Testis (tissue), 2 donors: ENCODE measurements at regions not wholly inside any gene's neighbourhood (a gene's known extent, or its start where the extent isn't known, plus 50 kb on each side); places are given as distances from the start of the nearest gene placed in this dataset.

ENCODE experiments used
- DNase-seq: peaks from one replicate; pipeline ENCODE4 v3.0.0-alpha.2; 2019
- H3K27ac ChIP-seq, 2 donors: fragments of 200-600 bp; sonication (generic); one replicate each; pipeline ENCODE4 v1.5.1; 2019
- H3K27me3 ChIP-seq: fragments of 200-600 bp; sonication (generic); one replicate; pipeline ENCODE4 v1.5.1; 2019
- H3K36me3 ChIP-seq: fragments of 200-600 bp; sonication (generic); one replicate; pipeline ENCODE4 v1.5.1; 2017; ENCODE audit warnings: low read depth; ENCODE audit errors: missing control alignments
- H3K4me1 ChIP-seq: fragments of 200-600 bp; sonication (generic); one replicate; pipeline ENCODE4 v1.5.1; 2019
- H3K4me3 ChIP-seq, 2 donors: fragments of 200-600 bp; sonication (generic); one replicate each; pipeline ENCODE4 v1.5.1; 2017 to 2019
- H3K9me3 ChIP-seq: fragments of 200-600 bp; sonication (generic); one replicate; pipeline ENCODE4 v1.5.1; 2017
- POLR2A ChIP-seq: fragments of 450-650 bp; IDR thresholded peaks from one replicate; pipeline ENCODE4 v1.6.1; 2017; ENCODE audit warnings: antibody characterized with exemption, mild to moderate bottlenecking, moderate library complexity
- WGBS, 2 donors: methylation state at CpG; one replicate each; pipeline ENCODE4 v1.1.5; 2018; 5-methylcytosine and 5-hydroxymethylcytosine counted together
- intact Hi-C: fragments of 100-400 bp; cut with DNase I; formaldehyde crosslinking; loops from one replicate; pipeline ENCODE4 v1.15.1; 2023; ENCODE audit warnings: low total_unique reads
- TF ChIP-seq, protein P1 (sequence below), 3 experiments: fragments of 450-650 bp in 2 of 3; fragments of 200-600 bp in 1 of 3; sonication (generic) in 1 of 3; IDR thresholded peaks; one replicate each; pipeline ENCODE4 v1.5.1; 2016 to 2019; ENCODE audit warnings: antibody characterized with exemption in 3 of 3, mild to moderate bottlenecking in 2 of 3, moderate library complexity in 1 of 3

DNA sequence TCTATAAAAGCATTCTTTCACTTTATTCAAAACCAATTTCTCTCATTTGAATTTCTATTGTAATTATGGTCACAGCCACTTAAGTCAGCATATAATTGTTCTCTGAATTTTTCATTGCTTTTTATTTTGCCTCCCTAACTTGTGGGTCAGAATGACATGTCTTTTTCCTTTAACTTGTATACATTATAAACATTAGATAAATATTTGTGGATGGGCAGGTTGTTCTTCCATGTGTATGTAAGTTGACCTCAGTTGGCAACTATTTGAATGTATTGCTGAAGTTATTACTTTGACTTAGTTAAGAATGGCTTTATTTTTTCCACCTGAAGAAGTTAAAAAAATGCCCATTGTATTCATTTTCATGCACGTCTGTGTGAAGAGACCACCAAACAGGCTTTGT is 83.0 kb upstream of the MAP3K7 start:
- Histone ChIP-seq H3K27me3 (no peaks in the 10 kb centered on the region), H3K9me3 (no peaks in the 10 kb centered on the region), H3K4me3 (no peak overlapping the region), H3K27ac (no peak overlapping the region), H3K36me3 (no peaks in the 10 kb centered on the region), H3K4me1 (no peaks in the 10 kb centered on the region)
- intact Hi-C loops, result no loop called here
- WGBS, 2 donors, result 81 to 92% methylated on average over 1 of the region's 1 CpG
- TF ChIP-seq, protein P1, sequence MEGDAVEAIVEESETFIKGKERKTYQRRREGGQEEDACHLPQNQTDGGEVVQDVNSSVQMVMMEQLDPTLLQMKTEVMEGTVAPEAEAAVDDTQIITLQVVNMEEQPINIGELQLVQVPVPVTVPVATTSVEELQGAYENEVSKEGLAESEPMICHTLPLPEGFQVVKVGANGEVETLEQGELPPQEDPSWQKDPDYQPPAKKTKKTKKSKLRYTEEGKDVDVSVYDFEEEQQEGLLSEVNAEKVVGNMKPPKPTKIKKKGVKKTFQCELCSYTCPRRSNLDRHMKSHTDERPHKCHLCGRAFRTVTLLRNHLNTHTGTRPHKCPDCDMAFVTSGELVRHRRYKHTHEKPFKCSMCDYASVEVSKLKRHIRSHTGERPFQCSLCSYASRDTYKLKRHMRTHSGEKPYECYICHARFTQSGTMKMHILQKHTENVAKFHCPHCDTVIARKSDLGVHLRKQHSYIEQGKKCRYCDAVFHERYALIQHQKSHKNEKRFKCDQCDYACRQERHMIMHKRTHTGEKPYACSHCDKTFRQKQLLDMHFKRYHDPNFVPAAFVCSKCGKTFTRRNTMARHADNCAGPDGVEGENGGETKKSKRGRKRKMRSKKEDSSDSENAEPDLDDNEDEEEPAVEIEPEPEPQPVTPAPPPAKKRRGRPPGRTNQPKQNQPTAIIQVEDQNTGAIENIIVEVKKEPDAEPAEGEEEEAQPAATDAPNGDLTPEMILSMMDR (IDR thresholded peaks at IDR 0.05), result no peak
- TF ChIP-seq POLR2A, result no peak
- no peak for DNase-seq

DNA sequence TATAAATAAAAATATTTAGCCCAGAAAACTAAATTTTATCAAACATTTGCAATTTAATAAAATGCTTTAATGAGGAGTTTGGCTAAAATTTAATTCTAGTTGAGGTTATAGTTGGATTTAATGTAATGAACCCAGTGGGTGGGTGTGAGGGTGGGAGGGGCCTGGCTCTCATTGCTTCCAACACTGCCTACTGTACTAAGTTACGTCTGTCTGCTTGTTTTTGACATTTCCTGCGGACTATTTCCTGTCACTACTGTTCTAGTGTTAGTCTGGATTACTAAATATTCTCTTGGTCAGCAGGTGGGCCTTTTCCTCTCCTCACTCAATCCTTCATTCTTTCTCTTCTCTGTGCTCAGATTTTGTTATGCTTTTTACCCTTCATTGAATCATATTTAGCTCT is 82.5 kb upstream of the MAP3K7 start:
- Histone ChIP-seq H3K9me3 (no peaks in the 10 kb centered on the region), H3K27me3 (no peaks in the 10 kb centered on the region), H3K4me1 (no peaks in the 10 kb centered on the region), H3K36me3 (no peaks in the 10 kb centered on the region), H3K27ac (no peak overlapping the region), H3K4me3 (no peak overlapping the region)
- WGBS, 2 donors, result 80 to 83% methylated on average over 2 of the region's 2 CpGs
- TF ChIP-seq POLR2A, result no peak
- TF ChIP-seq, protein P1 (IDR thresholded peaks at IDR 0.05), result no peak
- intact Hi-C loops, result no loop called here
- DNase-seq, result no peak

DNA sequence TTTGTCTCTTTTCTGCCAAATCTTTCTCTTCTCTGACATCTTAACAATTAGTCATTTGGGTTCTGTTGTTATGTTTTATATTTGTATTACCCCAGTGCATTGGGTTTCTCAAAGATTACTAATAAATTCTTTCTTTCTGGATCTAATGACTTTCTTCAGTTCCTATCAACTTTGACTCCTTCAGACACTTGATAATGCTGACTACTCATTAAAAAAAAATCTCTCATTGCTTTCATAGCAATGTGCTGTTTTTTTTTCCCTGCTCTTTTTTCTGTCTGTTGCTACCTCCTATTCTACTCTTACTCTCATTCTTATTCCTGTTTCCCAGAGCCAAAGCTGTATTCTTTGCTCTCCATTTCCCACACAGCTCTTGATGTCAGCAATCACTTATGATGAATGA is 81.3 kb upstream of the MAP3K7 start:
- Histone ChIP-seq H3K27ac (no peak overlapping the region), H3K4me3 (no peak overlapping the region), H3K36me3 (no peaks in the 10 kb centered on the region), H3K27me3 (no peaks in the 10 kb centered on the region), H3K4me1 (no peaks in the 10 kb centered on the region), H3K9me3 (no peaks in the 10 kb centered on the region)
- TF ChIP-seq POLR2A, result no peak
- TF ChIP-seq, protein P1 (IDR thresholded peaks at IDR 0.05), result no peak
- DNase-seq, result no peak
- intact Hi-C loops, result no loop called here

DNA sequence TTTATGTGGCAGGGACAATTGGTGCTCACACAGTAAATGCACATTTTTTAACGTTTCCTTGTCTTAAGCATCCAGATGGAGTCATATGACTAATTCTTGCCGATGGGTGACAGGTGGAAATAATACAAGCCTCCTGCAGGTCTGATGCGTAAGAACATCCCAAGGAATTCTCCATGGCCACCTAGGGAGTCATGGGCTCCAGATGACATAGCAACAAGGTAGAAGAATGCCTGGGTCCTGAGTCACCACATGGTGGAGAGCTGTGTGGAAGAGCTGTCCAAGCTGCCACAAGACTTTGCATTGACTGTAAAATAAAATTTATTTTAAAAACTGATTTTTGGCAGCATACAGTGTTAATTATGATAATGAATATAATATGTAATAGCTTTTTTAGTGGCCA is 77.0 kb upstream of the MAP3K7 start:
- Histone ChIP-seq H3K4me3 (no peak overlapping the region), H3K4me1 (no peaks in the 10 kb centered on the region), H3K9me3 (no peaks in the 10 kb centered on the region), H3K36me3 (no peaks in the 10 kb centered on the region), H3K27me3 (no peaks in the 10 kb centered on the region), H3K27ac (no peak overlapping the region)
- TF ChIP-seq, protein P1 (IDR thresholded peaks at IDR 0.05), result no peak
- TF ChIP-seq POLR2A, result no peak
- intact Hi-C loops, result no loop called here
- WGBS, 2 donors, result 91 to 93% methylated on average over 3 of the region's 3 CpGs
- DNase-seq, result no peak

DNA sequence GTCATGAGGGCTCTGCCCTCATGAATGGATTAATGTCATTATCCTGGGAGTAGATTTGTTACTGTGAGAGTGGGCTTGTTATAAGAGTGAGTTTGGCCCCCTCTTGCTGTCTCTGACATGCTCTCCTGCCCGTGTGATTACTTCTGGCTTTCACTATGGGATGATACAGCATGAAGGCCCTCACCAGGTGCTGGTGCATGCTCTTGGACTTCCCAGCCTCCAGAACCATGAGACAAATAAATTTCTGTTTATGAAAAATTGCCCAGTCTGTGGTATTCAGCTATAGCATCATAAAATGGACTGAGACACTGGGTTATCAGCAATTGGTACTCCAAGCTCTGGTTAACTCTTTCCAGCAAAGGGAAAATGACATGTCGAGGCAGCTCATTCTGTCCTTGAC is 76.2 kb upstream of the MAP3K7 start:
- Histone ChIP-seq H3K9me3 (no peaks in the 10 kb centered on the region), H3K4me3 (no peak overlapping the region), H3K36me3 (no peaks in the 10 kb centered on the region), H3K27me3 (no peaks in the 10 kb centered on the region), H3K4me1 (no peaks in the 10 kb centered on the region), H3K27ac (no peak overlapping the region)
- intact Hi-C loops, result no loop called here
- TF ChIP-seq, protein P1 (IDR thresholded peaks at IDR 0.05), result no peak
- TF ChIP-seq POLR2A, result no peak
- DNase-seq, result no peak
- 91 to 93% methylated on average over 2 of the region's 2 CpGs for WGBS, 2 donors
